GM18498 (cell line): ENCODE measurements at regions not wholly inside any gene's neighbourhood (a gene's known extent, or its start where the extent isn't known, plus 50 kb on each side); places are given as distances from the start of the nearest gene placed in this dataset.

Experiments
- ATAC-seq: cut with Tn5 transposase; IDR thresholded peaks from one replicate; pipeline ENCODE4 v1.9.1; 2021; ENCODE audit warnings: mild to moderate bottlenecking, moderate library complexity; ENCODE audit not compliant: unreplicated experiment

- peak; percentile 96 for ATAC-seq
Observed at GRCh38 chr11:104609311-104610085, 288.8 kb downstream of the CASP12 start.

DNA sequence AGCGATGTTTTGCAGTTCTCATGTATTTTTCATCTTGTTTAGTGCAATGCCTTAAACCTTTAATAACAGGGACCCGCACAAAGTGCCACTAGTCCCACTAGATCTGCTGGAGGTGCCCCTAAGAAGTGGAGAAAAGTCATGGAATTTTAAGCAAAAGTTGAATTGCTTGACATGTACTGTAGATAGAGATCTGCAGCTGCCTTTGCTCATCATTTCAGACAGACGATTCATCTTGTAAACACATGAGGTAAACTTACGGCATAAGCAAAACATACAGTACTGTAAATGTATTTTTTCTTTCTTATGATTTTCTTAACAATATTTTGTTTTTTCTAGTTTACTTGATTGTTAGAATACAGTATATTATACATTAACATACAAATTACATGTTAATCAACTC, 295.6 kb downstream of the CASP12 start:
- no peak for ATAC-seq

- ATAC-seq, result no peak
Observed at GRCh38 chr11:104594228-104594958, 303.9 kb downstream of the CASP12 start.

DNA sequence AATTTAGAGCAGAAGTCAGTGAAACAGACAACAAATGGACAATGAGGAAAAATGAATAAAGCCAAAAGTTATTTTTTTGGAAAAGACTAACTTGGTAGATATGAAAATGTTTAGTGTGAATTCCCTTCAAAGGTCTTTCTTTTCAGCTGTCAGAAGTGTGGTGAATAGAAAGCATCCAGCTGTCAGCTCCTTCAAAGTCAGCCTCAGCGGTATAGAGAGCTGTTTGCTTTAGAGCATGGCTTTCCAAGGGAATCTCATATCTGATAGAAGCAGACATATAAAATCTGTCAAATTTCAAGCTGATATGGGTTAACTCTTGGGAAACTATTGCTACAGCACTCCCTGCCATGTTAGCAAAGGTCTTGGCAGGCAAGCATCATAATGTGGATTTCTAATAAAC, 309.3 kb downstream of the CASP12 start:
- no peak for ATAC-seq

DNA sequence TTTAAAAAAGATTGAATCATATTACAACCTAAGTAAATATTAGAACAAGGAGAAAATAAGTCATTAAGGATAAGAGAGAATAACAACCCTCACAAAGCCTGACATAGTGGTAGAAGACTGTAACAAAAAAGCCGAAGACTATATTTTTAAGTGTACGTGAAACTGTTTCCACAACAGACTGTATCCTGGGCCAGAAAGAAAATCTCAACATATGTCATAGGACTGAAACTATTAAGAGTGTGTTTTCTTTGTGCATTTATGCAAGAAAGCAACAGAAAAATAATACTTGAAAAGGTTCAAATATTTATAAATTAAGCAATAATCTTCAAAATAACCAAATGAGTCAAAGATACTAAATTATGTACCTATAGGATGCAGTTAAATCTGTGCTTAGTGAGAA, 309.8 kb downstream of the CASP12 start:
- ATAC-seq, result no peak

- no peak for ATAC-seq
Observed at GRCh38 chr11:104584823-104585222, 313.4 kb downstream of the CASP12 start.

GRCh38 chr11:104583857-104584256, 314.4 kb downstream of the CASP12 start:
- no peak for ATAC-seq

DNA sequence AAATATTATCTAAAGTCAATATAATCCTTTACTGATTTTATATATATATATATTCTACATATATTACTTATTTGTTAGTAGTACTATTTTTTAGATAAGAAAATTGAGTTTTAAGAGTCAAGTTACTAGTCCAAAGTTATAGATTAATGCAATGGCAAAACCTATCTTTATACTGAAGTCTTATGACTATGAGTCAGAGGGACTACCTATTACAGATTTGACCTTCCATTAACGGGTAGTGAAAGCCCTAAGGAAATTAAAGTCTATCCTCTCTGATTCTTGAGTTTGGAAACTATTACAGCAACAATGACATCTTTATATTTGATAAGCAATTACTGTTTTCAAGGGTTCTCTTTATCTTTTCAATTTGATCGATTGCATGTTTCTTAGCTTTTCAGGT, 315.8 kb downstream of the CASP12 start:
- no peak for ATAC-seq

- no peak for ATAC-seq
Observed at GRCh38 chr11:104581246-104581980, 316.8 kb downstream of the CASP12 start.

DNA sequence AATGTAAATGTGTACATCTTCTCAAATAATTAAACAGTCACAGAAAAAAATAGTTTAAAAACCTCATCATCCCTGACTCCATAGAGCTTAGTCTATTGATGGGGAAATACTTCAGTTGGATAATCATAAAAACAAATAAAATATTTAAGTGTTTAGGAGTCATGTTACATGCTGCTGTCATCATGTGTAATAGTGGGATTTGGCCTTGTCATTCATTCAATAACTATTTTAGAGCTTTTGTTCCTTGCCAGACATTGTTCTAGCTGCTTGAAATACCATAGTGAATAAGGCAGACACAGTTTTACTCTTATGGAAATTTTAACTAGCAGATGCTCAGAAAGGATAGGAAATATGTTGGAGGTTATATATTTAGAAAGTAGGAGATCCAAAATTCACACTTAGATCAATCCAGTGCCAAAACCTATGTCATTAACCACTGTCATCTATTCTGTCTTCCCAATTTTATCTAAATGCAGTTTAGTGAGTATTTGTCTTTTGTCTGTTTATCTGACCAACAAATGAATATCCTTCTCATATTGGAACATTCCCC, 324.7 kb downstream of the CASP12 start:
- ATAC-seq, result no peak

- no peak for ATAC-seq
Observed at GRCh38 chr11:104572279-104572678, 326.0 kb downstream of the CASP12 start.

DNA sequence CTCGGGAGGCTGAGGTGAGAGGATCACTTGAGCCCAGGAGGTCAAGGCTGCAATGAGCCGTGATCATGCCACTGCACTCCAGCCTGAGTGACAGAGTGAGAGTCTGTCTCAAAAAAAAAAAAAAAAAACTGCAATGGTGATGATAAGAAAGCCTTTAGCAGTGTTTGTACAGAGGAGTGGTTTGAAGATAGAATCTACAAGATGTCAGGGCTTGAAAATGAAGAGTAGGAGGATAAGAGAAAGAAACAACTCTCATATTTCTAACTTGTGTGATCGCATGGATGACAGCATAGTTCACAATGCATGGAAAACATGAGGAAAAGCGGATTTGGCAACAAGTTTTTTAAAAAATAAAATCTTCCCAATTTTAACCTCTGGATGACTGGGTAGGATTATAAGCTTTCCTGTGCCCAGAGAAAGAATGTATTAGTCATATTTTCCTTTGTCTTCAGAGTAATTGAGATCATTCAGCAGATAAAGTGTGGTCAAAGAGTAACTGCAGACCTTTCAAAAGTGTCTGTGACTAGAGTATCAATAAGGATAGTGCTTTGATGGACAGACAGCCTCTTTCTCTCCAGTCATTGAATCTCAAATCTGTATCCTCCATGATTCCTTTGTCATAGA, 328.1 kb downstream of the CASP12 start:
- ATAC-seq, result no peak

GRCh38 chr11:104565583-104565961, 332.7 kb downstream of the CASP12 start:
- no peak for ATAC-seq

DNA sequence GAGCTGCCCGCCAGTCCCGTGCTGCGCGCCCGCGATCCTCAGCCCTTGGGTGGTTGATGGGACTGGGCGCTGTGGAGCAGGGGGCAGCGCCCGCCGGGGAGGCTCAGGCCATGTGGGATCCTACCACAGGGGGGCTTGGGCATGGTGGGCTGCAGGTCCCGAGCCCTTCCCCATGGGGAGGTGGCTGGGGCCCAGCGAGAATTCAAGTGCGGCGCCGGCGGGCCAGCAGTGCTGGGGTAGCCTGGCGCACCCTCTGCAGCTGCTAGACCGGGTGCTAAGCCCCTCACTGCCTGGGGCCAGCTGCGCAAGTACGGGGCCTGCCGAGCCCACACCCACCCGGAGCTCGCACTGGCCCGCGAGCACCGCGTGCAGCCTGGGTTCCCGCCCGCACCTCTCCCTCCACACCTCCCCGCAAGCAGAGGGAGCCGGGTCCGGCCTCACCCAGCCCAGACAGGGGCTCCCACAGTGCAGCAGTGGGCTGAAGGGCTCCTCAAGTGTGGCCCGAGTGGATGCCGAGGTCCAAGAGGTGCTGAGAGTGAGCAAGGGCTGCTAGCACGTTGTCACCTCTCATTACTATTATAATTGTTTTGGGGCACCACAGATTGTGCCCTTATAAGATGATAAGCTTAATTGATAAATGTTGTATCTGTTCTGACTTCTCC, 333.2 kb downstream of the CASP12 start:
- no peak for ATAC-seq

DNA sequence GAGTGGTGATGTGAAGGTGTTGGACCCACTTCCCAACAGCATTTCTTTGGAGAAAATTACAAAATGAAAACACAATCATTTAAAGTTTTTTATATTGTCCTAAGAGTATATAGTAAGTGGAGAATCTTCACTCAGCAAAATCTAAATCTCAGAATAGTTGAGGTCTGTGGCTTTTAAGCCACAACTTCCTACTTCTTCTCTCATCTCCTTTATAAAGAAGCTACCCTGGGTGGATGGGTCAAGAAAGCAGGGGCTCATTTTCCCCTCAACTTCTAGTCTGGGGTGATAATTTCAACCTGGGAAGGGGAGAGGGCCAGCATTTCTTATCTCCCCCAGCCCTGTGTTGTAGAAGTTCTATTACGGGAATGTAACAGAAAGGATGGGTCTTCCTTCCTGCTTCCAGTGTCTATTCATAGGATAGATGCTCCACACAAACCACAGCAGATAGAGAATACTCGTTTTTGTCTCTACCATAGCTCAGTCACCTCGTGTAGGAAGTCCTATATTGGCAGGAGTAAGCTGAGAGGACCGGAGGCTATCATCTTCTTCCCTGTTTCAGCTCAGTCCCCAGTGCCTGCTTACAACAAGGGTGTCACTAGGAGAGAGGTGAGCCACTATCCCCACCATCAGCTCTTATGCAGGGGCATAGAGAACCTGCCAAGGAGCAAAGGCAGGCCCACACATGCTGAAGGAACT, 341.5 kb downstream of the CASP12 start:
- no peak for ATAC-seq

GRCh38 chr11:104549019-104549418, 349.2 kb downstream of the CASP12 start:
- no peak for ATAC-seq

- no peak for ATAC-seq
Observed at GRCh38 chr11:104547996-104548661, 350.1 kb downstream of the CASP12 start.

DNA sequence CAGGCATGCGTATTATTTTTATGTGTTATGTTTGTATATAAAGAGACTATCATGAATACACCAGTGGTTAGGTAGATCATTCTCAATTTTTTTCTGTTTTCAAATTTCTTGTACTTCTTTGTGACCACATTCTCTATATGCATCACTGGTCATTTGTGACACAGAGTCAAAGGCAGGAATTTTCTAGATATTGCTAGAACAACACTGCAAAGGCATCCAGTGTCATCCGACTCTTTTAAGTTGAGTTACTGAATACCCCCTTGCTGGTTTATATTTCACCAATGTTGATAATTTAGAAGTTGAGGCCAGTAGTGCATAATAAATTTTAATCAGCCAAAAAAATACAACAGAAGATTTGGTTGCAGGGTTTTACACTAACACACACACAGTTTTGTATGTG, 351.8 kb downstream of the CASP12 start:
- ATAC-seq, result no peak

GRCh38 chr11:104541701-104542100, 356.6 kb downstream of the CASP12 start:
- ATAC-seq, result no peak
